Ascending aorta (tissue), 2 donors: ENCODE measurements at regions not wholly inside any gene's neighbourhood (a gene's known extent, or its start where the extent isn't known, plus 50 kb on each side); places are given as distances from the start of the nearest gene placed in this dataset.

Source experiments
- DNase-seq, 2 donors: peaks; one replicate each; pipeline ENCODE4 v3.0.0-alpha.2; 2019; ENCODE audit warnings: low spot score in 2 of 2
- H3K27ac ChIP-seq, 2 donors: fragments of 200-600 bp; sonication (generic); one replicate each; pipeline ENCODE4 v1.5.1; 2016 to 2017; ENCODE audit warnings: mild to moderate bottlenecking in 1 of 2
- H3K27me3 ChIP-seq: fragments of 200-600 bp; sonication (generic); one replicate; pipeline ENCODE4 v1.5.1; 2017
- H3K36me3 ChIP-seq, 2 donors: fragments of 200-600 bp; sonication (generic); one replicate each; pipeline ENCODE4 v1.5.1; 2016
- H3K4me1 ChIP-seq, 2 donors: fragments of 200-600 bp; sonication (generic); one replicate each; pipeline ENCODE4 v1.5.1; 2016 to 2017; ENCODE audit warnings: mild to moderate bottlenecking in 1 of 2
- H3K4me3 ChIP-seq, 2 donors: fragments of 200-600 bp; sonication (generic); one replicate each; pipeline ENCODE4 v1.5.1; 2016 to 2017; ENCODE audit warnings: mild to moderate bottlenecking in 1 of 2
- H3K9me3 ChIP-seq, 2 donors: fragments of 200-600 bp; sonication (generic); one replicate each; pipeline ENCODE4 v1.5.1; 2016
- intact Hi-C: fragments of 100-400 bp; cut with DNase I; formaldehyde crosslinking; loops from one replicate; pipeline ENCODE4 v1.15.1; 2023
- TF ChIP-seq, protein P1 (sequence below), 3 experiments: fragments of 200-600 bp in 2 of 3; fragments of 450-650 bp in 1 of 3; sonication (generic) in 2 of 3; IDR thresholded peaks; one replicate each; pipeline ENCODE4 v1.5.1; 2016 to 2019; ENCODE audit warnings: antibody characterized with exemption in 3 of 3, mild to moderate bottlenecking in 1 of 3, moderate library complexity in 1 of 3

GRCh38 chr2:59584958-59585357 is 968.5 kb downstream of the BCL11A start:
- Histone ChIP-seq H3K27ac (no peak overlapping the region), H3K27me3 (no peaks in the 10 kb centered on the region), H3K36me3 (no peaks in the 10 kb centered on the region), H3K4me3 (no peak overlapping the region), H3K4me1 (no peaks in the 10 kb centered on the region), H3K9me3 (no peaks in the 10 kb centered on the region)
- intact Hi-C loops: no loop called here
- TF ChIP-seq, protein P1, sequence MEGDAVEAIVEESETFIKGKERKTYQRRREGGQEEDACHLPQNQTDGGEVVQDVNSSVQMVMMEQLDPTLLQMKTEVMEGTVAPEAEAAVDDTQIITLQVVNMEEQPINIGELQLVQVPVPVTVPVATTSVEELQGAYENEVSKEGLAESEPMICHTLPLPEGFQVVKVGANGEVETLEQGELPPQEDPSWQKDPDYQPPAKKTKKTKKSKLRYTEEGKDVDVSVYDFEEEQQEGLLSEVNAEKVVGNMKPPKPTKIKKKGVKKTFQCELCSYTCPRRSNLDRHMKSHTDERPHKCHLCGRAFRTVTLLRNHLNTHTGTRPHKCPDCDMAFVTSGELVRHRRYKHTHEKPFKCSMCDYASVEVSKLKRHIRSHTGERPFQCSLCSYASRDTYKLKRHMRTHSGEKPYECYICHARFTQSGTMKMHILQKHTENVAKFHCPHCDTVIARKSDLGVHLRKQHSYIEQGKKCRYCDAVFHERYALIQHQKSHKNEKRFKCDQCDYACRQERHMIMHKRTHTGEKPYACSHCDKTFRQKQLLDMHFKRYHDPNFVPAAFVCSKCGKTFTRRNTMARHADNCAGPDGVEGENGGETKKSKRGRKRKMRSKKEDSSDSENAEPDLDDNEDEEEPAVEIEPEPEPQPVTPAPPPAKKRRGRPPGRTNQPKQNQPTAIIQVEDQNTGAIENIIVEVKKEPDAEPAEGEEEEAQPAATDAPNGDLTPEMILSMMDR (IDR thresholded peaks at IDR 0.05): no peak
- no peak for DNase-seq

- no peaks in the 10 kb centered on the region for H3K4me1 ChIP-seq
- no peak overlapping the region for H3K4me3 ChIP-seq
- DNase-seq: no peak
- no peaks in the 10 kb centered on the region for H3K27me3 ChIP-seq
- no peaks in the 10 kb centered on the region for H3K9me3 ChIP-seq
- intact Hi-C loops: no loop called here
- TF ChIP-seq, protein P1 (IDR thresholded peaks at IDR 0.05): no peak
- no peaks in the 10 kb centered on the region for H3K36me3 ChIP-seq
- no peak overlapping the region for H3K27ac ChIP-seq
Observed at GRCh38 chr2:59583173-59583765, 970.2 kb downstream of the BCL11A start.

- no peaks in the 10 kb centered on the region for H3K9me3 ChIP-seq
- TF ChIP-seq, protein P1 (IDR thresholded peaks at IDR 0.05): no peak
- no peaks in the 10 kb centered on the region for H3K36me3 ChIP-seq
- H3K27ac ChIP-seq: no peak overlapping the region
- no peaks in the 10 kb centered on the region for H3K27me3 ChIP-seq
- no peak overlapping the region for H3K4me3 ChIP-seq
- intact Hi-C loops: no loop called here
- no peaks in the 10 kb centered on the region for H3K4me1 ChIP-seq
- no peak for DNase-seq
Observed at GRCh38 chr2:59578349-59578748, 975.1 kb downstream of the BCL11A start.

GRCh38 chr2:59575191-59575590 is 978.3 kb downstream of the BCL11A start:
- H3K27ac ChIP-seq: no peak overlapping the region
- H3K9me3 ChIP-seq: no peaks in the 10 kb centered on the region
- TF ChIP-seq, protein P1 (IDR thresholded peaks at IDR 0.05): no peak
- DNase-seq: no peak
- H3K4me1 ChIP-seq: no peaks in the 10 kb centered on the region
- H3K27me3 ChIP-seq: no peaks in the 10 kb centered on the region
- no peak overlapping the region for H3K4me3 ChIP-seq
- intact Hi-C loops: no loop called here
- H3K36me3 ChIP-seq: no peaks in the 10 kb centered on the region

GRCh38 chr2:59572227-59572626 is 981.2 kb downstream of the BCL11A start:
- Histone ChIP-seq H3K27ac (no peak overlapping the region), H3K4me1 (no peaks in the 10 kb centered on the region), H3K27me3 (no peaks in the 10 kb centered on the region), H3K36me3 (no peaks in the 10 kb centered on the region), H3K4me3 (no peak overlapping the region), H3K9me3 (no peaks in the 10 kb centered on the region)
- TF ChIP-seq, protein P1 (IDR thresholded peaks at IDR 0.05): no peak
- intact Hi-C loops: no loop called here
- no peak for DNase-seq

GRCh38 chr2:59570818-59571217 is 982.6 kb downstream of the BCL11A start:
- H3K36me3 ChIP-seq: no peaks in the 10 kb centered on the region
- no peak overlapping the region for H3K27ac ChIP-seq
- no peaks in the 10 kb centered on the region for H3K4me1 ChIP-seq
- no peaks in the 10 kb centered on the region for H3K9me3 ChIP-seq
- TF ChIP-seq, protein P1 (IDR thresholded peaks at IDR 0.05): no peak
- H3K4me3 ChIP-seq: no peak overlapping the region
- DNase-seq: no peak
- no peaks in the 10 kb centered on the region for H3K27me3 ChIP-seq
- intact Hi-C loops: no loop called here
